Neural cell (in vitro differentiated cells): ENCODE measurements at regions not wholly inside any gene's neighbourhood (a gene's known extent, or its start where the extent isn't known, plus 50 kb on each side); places are given as distances from the start of the nearest gene placed in this dataset.

ENCODE experiments used
- H2AFZ ChIP-seq: fragments of 200-600, 300-800 bp; sonication (generic), shearing (Covaris generic); 2 replicates; pipeline ENCODE4 v1.6.0; 2014; ENCODE audit warnings: low read depth, mild to moderate bottlenecking, antibody characterized with exemption, low read length, moderate library complexity
- H3F3A ChIP-seq: fragments of 200-600 bp; shearing (Covaris generic); 2 replicates; pipeline ENCODE4 v1.6.1; 2016; ENCODE audit warnings: mild to moderate bottlenecking, moderate library complexity, mixed read lengths, antibody characterized with exemption, low read length; ENCODE audit not compliant: insufficient read depth, poor library complexity, severe bottlenecking
- H3K27ac ChIP-seq: fragments of 200-600, 300-800 bp; sonication (generic), shearing (Covaris generic); 2 replicates; pipeline ENCODE4 v1.5.1; 2014; ENCODE audit warnings: mild to moderate bottlenecking, low read length, moderate library complexity
- H3K27me3 ChIP-seq: fragments of 300-800, 200-600 bp; sonication (generic), shearing (Covaris generic); 2 replicates; pipeline ENCODE4 v1.6.0; 2014; ENCODE audit warnings: mild to moderate bottlenecking, low read depth, low read length, moderate library complexity; ENCODE audit not compliant: insufficient read depth
- H3K36me3 ChIP-seq: fragments of 300-800, 200-600 bp; sonication (generic), shearing (Covaris generic); 2 replicates; pipeline ENCODE4 v1.5.1; 2014; ENCODE audit warnings: mild to moderate bottlenecking, antibody characterized with exemption, low read length, moderate library complexity; ENCODE audit not compliant: insufficient read depth
- H3K4me2 ChIP-seq: fragments of 300-800, 200-600 bp; sonication (generic), shearing (Covaris generic); 2 replicates; pipeline ENCODE4 v1.6.0; 2014; ENCODE audit warnings: mild to moderate bottlenecking, low read length
- H3K4me3 ChIP-seq: fragments of 300-800, 200-600 bp; sonication (generic), shearing (Covaris generic); 2 replicates; pipeline ENCODE4 v1.5.1; 2014; ENCODE audit warnings: mild to moderate bottlenecking, low read length, moderate library complexity
- H3K79me2 ChIP-seq: fragments of 200-600 bp; shearing (Covaris generic); replicated peaks from 2 replicates; pipeline ENCODE4 v1.6.0; 2014; ENCODE audit warnings: mild to moderate bottlenecking, low read length, moderate library complexity; ENCODE audit not compliant: insufficient read depth
- H3K9ac ChIP-seq: fragments of 300-800, 200-600 bp; sonication (generic), shearing (Covaris generic); 2 replicates; pipeline ENCODE4 v1.6.1; 2016; ENCODE audit warnings: mild to moderate bottlenecking, low read length, mixed read lengths
- H3K9me2 ChIP-seq: fragments of 200-600 bp; shearing (Covaris generic); 2 replicates; pipeline ENCODE4 v1.6.1; 2016; ENCODE audit warnings: mild to moderate bottlenecking, low read length, mixed read lengths; ENCODE audit not compliant: insufficient read depth
- H3K9me3 ChIP-seq: fragments of 200-600, 300-800 bp; sonication (generic), shearing (Covaris generic); 2 replicates; pipeline ENCODE4 v1.6.1; 2016; ENCODE audit warnings: mild to moderate bottlenecking, mixed run types, low read length, moderate library complexity, mixed read lengths
- H4K20me1 ChIP-seq: fragments of 200-600 bp; shearing (Covaris generic); 2 replicates; pipeline ENCODE4 v1.6.1; 2016; ENCODE audit warnings: mild to moderate bottlenecking, mixed run types; ENCODE audit not compliant: insufficient read depth
- EP300 ChIP-seq: fragments of 450-650 bp; conservative IDR thresholded peaks from 2 replicates; pipeline ENCODE4 v1.6.1; 2014; ENCODE audit warnings: antibody characterized with exemption, mild to moderate bottlenecking, moderate library complexity; ENCODE audit not compliant: poor library complexity, severe bottlenecking
- EZH2 ChIP-seq: fragments of 200-600, 300-800 bp; shearing (Covaris generic), sonication (generic); IDR thresholded peaks from 2 replicates; pipeline ENCODE4 v1.6.1; 2014; ENCODE audit warnings: antibody characterized with exemption, low read length, borderline replicate concordance, mild to moderate bottlenecking; ENCODE audit not compliant: insufficient read depth, poor library complexity, severe bottlenecking
- MXI1 ChIP-seq: fragments of 450-650 bp; conservative IDR thresholded peaks from 2 replicates; pipeline ENCODE4 v1.6.1; 2014; ENCODE audit warnings: antibody characterized with exemption, mild to moderate bottlenecking; ENCODE audit not compliant: poor library complexity, severe bottlenecking
- POLR2AphosphoS5 ChIP-seq: IDR thresholded peaks from 2 replicates; pipeline ENCODE4 v1.6.1; 2012
- RAD21 ChIP-seq: fragments of 450-650 bp; conservative IDR thresholded peaks from 2 replicates; pipeline ENCODE4 v1.6.1; 2014; ENCODE audit warnings: antibody characterized with exemption, mild to moderate bottlenecking, moderate library complexity
- SMC3 ChIP-seq: fragments of 450-650 bp; conservative IDR thresholded peaks from 2 replicates; pipeline ENCODE4 v1.6.1; 2014; ENCODE audit warnings: antibody characterized with exemption, mild to moderate bottlenecking, moderate library complexity; ENCODE audit not compliant: poor library complexity
- TAF1 ChIP-seq: IDR thresholded peaks from 2 replicates; pipeline ENCODE4 v1.6.1; 2012; ENCODE audit warnings: low read depth
- TF ChIP-seq, protein P1 (sequence below): IDR thresholded peaks from 2 replicates; pipeline ENCODE4 v1.6.1; 2012; ENCODE audit warnings: borderline replicate concordance
- TF ChIP-seq, protein P2 (sequence below): fragments of 450-650 bp; IDR thresholded peaks from 2 replicates; pipeline ENCODE4 v1.5.1; 2014; ENCODE audit warnings: antibody characterized with exemption, mild to moderate bottlenecking, moderate library complexity; ENCODE audit not compliant: poor library complexity, severe bottlenecking

DNA sequence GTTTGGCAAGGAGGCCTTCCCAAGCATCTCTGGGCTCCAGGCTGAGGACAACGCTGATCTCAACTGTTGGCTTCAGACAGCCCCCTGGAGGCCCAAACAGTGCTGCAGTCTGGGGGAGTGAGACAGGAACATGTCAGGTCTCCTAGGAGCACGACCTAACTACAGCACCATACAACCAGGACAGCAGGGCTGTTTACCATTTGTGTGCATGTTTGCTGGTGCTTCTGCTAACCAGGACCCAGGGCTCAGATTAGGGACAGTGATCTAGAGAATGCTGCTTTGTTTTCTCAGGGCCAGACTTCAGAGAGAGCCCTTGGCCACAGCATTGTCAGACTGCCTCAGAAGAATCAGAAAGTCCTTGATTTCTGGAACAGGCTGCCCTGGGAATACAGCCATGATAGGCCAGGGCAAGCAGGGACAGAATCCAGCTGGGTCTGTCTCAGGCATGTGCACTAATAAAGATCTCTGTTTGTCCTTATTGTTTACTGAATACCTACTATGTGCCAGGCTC, 126.5 kb downstream of the VPREB1 start:
- Histone ChIP-seq H4K20me1 (no peaks in the 10 kb centered on the region), H3K9me2 (no peaks in the 10 kb centered on the region), H3K9me3 (no peaks in the 10 kb centered on the region), H3K27me3 (peaks cover 7% of the 10 kb centered on the region), H3K9ac (no peak overlapping the region), H2AFZ (no peak overlapping the region), H3K4me3 (no peak overlapping the region), H3K27ac (no peak overlapping the region), H3K36me3 (no peaks in the 10 kb centered on the region), H3K79me2 (no peaks in the 10 kb centered on the region), H3F3A (no peaks in the 10 kb centered on the region), H3K4me2 (no peak overlapping the region)
- TF ChIP-seq, protein P1, sequence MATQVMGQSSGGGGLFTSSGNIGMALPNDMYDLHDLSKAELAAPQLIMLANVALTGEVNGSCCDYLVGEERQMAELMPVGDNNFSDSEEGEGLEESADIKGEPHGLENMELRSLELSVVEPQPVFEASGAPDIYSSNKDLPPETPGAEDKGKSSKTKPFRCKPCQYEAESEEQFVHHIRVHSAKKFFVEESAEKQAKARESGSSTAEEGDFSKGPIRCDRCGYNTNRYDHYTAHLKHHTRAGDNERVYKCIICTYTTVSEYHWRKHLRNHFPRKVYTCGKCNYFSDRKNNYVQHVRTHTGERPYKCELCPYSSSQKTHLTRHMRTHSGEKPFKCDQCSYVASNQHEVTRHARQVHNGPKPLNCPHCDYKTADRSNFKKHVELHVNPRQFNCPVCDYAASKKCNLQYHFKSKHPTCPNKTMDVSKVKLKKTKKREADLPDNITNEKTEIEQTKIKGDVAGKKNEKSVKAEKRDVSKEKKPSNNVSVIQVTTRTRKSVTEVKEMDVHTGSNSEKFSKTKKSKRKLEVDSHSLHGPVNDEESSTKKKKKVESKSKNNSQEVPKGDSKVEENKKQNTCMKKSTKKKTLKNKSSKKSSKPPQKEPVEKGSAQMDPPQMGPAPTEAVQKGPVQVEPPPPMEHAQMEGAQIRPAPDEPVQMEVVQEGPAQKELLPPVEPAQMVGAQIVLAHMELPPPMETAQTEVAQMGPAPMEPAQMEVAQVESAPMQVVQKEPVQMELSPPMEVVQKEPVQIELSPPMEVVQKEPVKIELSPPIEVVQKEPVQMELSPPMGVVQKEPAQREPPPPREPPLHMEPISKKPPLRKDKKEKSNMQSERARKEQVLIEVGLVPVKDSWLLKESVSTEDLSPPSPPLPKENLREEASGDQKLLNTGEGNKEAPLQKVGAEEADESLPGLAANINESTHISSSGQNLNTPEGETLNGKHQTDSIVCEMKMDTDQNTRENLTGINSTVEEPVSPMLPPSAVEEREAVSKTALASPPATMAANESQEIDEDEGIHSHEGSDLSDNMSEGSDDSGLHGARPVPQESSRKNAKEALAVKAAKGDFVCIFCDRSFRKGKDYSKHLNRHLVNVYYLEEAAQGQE: no peak
- TF ChIP-seq TAF1 (no peak), SMC3 (no peak), POLR2AphosphoS5 (no peak), EP300 (no peak), RAD21 (no peak), EZH2 (no peak), MXI1 (no peak)
- TF ChIP-seq, protein P2, sequence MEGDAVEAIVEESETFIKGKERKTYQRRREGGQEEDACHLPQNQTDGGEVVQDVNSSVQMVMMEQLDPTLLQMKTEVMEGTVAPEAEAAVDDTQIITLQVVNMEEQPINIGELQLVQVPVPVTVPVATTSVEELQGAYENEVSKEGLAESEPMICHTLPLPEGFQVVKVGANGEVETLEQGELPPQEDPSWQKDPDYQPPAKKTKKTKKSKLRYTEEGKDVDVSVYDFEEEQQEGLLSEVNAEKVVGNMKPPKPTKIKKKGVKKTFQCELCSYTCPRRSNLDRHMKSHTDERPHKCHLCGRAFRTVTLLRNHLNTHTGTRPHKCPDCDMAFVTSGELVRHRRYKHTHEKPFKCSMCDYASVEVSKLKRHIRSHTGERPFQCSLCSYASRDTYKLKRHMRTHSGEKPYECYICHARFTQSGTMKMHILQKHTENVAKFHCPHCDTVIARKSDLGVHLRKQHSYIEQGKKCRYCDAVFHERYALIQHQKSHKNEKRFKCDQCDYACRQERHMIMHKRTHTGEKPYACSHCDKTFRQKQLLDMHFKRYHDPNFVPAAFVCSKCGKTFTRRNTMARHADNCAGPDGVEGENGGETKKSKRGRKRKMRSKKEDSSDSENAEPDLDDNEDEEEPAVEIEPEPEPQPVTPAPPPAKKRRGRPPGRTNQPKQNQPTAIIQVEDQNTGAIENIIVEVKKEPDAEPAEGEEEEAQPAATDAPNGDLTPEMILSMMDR: no peak

DNA sequence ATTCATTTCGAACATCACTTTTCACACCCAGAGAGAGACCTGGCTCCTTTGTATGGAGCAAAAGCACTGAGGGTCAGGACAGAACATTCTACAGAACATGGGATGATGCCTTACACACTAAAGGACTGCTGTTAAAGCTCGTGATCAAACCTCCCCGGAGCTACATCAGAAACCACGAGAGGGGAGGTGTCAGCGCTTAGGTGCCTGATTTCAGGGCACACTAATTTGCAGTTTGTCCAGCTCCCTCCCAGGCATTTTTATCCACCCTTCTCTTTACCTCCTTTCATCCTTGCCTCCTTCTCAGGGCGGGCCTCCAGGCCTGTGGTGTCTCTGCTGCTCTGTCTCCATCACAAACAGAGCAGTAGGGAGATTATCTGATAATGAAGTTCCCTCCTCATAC, 127.5 kb downstream of the VPREB1 start:
- Histone ChIP-seq H3K27me3 (no peaks in the 10 kb centered on the region), H3K9ac (no peak overlapping the region), H3F3A (no peaks in the 10 kb centered on the region), H3K4me2 (no peak overlapping the region), H3K36me3 (no peaks in the 10 kb centered on the region), H3K9me3 (no peaks in the 10 kb centered on the region), H4K20me1 (no peaks in the 10 kb centered on the region), H3K9me2 (no peaks in the 10 kb centered on the region), H3K27ac (no peak overlapping the region), H3K4me3 (no peak overlapping the region), H2AFZ (no peak overlapping the region), H3K79me2 (no peaks in the 10 kb centered on the region)
- TF ChIP-seq MXI1 (no peak), RAD21 (no peak), EP300 (no peak), POLR2AphosphoS5 (no peak), SMC3 (no peak), EZH2 (no peak), TAF1 (no peak)
- TF ChIP-seq, protein P2: no peak
- TF ChIP-seq, protein P1: no peak
